Epithelial cell of proximal tubule (primary cell): ENCODE measurements at regions not wholly inside any gene's neighbourhood (a gene's known extent, or its start where the extent isn't known, plus 50 kb on each side); places are given as distances from the start of the nearest gene placed in this dataset.
"Not testable (repeated sequence)": the region's sequence is repeated elsewhere in the genome, so short reads cannot be mapped to it uniquely, and the experiment has no call there.

Experiments used
- DNase-seq: peaks from one replicate; pipeline ENCODE4 v3.0.0-alpha.2; 2011; ENCODE audit warnings: low read depth
- H3K4me3 ChIP-seq: 2 replicates; pipeline ENCODE4 v1.5.1; 2011; ENCODE audit warnings: low read depth, mild to moderate bottlenecking, low read length
- CTCF ChIP-seq: conservative IDR thresholded peaks from 2 replicates; pipeline ENCODE4 v1.5.1; 2012; ENCODE audit warnings: low read depth, mild to moderate bottlenecking, low read length

- no peak for TF ChIP-seq CTCF
- no peak overlapping the region for H3K4me3 ChIP-seq
- DNase-seq, result no peak
Measured at GRCh38 chr21:35169574-35169973, 120.5 kb upstream of the RUNX1 start.

GRCh38 chr21:35168735-35169134 is 119.6 kb upstream of the RUNX1 start:
- no peak overlapping the region for H3K4me3 ChIP-seq
- no peak for TF ChIP-seq CTCF
- DNase-seq, result no peak

GRCh38 chr21:35164971-35165483 is 115.9 kb upstream of the RUNX1 start:
- H3K4me3 ChIP-seq, result no peak overlapping the region
- no peak for DNase-seq
- no peak for TF ChIP-seq CTCF

DNA sequence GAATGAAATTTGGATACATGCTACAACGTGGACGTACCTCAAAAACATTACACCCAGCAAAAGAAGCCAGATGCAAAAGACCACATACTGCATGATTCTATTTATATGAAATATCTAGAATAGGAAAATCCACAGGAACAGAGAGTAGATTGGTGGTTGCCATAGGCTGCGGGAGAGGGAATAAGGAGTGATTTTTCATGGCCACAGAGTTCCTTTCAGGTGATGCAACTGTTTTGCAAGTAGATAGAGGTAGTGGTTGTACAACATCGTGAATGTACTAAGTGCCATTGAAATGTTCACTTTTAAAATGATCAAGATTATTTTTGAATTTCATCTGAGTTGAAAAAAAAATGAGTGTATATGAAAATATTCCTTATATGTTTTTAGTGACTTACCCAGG is 115.3 kb upstream of the RUNX1 start:
- no peak for TF ChIP-seq CTCF
- no peak overlapping the region for H3K4me3 ChIP-seq
- DNase-seq, result no peak

- H3K4me3 ChIP-seq, result no peak overlapping the region
- no peak for TF ChIP-seq CTCF
- DNase-seq, result no peak
Measured at GRCh38 chr21:35163411-35163810, 114.3 kb upstream of the RUNX1 start.

- no peak overlapping the region for H3K4me3 ChIP-seq
- no peak for TF ChIP-seq CTCF
- DNase-seq, result no peak
Measured at GRCh38 chr21:35162831-35163230, 113.7 kb upstream of the RUNX1 start.

DNA sequence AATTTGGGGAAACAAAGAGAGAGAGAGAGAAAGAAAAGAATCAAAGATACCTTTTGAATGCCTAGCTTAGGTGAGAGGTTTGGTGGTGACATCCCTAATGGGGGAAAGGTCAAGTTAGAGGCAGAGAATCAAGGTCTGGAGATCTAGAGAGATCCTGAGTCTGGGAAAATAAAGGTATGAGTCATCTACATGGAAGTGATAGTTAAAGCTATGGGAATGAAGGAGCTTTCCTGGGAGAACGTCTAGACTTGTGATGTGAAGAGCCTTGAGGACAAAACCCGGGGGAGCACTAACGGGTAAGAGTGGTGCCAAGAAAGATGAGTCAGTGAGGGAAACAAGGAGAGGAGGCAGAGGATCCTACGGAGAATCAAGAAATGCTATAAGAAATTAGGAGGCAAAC is 110.8 kb upstream of the RUNX1 start:
- TF ChIP-seq CTCF, result no peak
- no peak overlapping the region for H3K4me3 ChIP-seq
- no peak for DNase-seq

- not testable (repeated sequence) for DNase-seq, H3K4me3 ChIP-seq
Measured at GRCh38 chr21:35157374-35157773, 108.3 kb upstream of the RUNX1 start.
